Kidney (tissue), 13 donors: ENCODE measurements at regions not wholly inside any gene's neighbourhood (a gene's known extent, or its start where the extent isn't known, plus 50 kb on each side); places are given as distances from the start of the nearest gene placed in this dataset.

ENCODE experiments used
- DNase-seq, 5 donors: peaks; one replicate each; pipeline ENCODE4 v3.0.0-alpha.2; 2013 to 2020
- FAIRE-seq: peaks from 2 replicates; lab custom pipeline; 2012; peaks lifted over from hg19 to GRCh38; lab: Jason Lieb, UNC
- H3K27ac ChIP-seq, 2 donors: one replicate each; pipeline ENCODE4 v1.7.0; 2013; ENCODE audit warnings: low read depth in 2 of 2, low read length in 2 of 2, inconsistent platforms in 1 of 2
- H3K27me3 ChIP-seq: one replicate; pipeline ENCODE4 v1.7.1; 2013; ENCODE audit warnings: low read length, inconsistent platforms; ENCODE audit not compliant: control insufficient read depth, insufficient read depth
- H3K36me3 ChIP-seq, 3 donors: one replicate each; pipeline versions ENCODE4 v1.7.0 to v1.7.1; 2013; ENCODE audit warnings: low read length in 3 of 3, control low read depth in 1 of 3, inconsistent platforms in 1 of 3; ENCODE audit not compliant: insufficient read depth in 3 of 3, control insufficient read depth in 2 of 3
- H3K4me1 ChIP-seq, 3 donors: one replicate each; pipeline versions ENCODE4 v1.7.0 to v1.7.1; 2013; ENCODE audit warnings: low read length in 3 of 3, inconsistent platforms in 1 of 3, low read depth in 1 of 3; ENCODE audit not compliant: control insufficient read depth in 2 of 3, insufficient read depth in 2 of 3
- H3K4me3 ChIP-seq, 3 donors: one replicate each; pipeline versions ENCODE4 v1.7.0 to v1.8.1; 2013; ENCODE audit warnings: low read length in 3 of 3, control low read depth in 1 of 3, inconsistent platforms in 1 of 3
- H3K9ac ChIP-seq, 3 donors: one replicate each; pipeline versions ENCODE4 v1.7.0 to v1.7.1; 2013; ENCODE audit warnings: low read length in 3 of 3, control low read depth in 1 of 3, inconsistent platforms in 1 of 3
- H3K9me3 ChIP-seq, 3 donors: one replicate each; pipeline versions ENCODE4 v1.7.0 to v1.7.1; 2013; ENCODE audit warnings: low read length in 3 of 3, control low read depth in 1 of 3, inconsistent platforms in 1 of 3; ENCODE audit not compliant: control insufficient read depth in 2 of 3, insufficient read depth in 1 of 3
- CTCF ChIP-seq: IDR thresholded peaks from 3 replicates; pipeline ENCODE4 v1.5.1; 2012; ENCODE audit warnings: mild to moderate bottlenecking, moderate library complexity, borderline replicate concordance; ENCODE audit not compliant: insufficient read depth; ENCODE audit errors: extremely low read depth
- intact Hi-C: fragments of 100-400 bp; cut with DNase I; formaldehyde crosslinking; loops from one replicate; pipeline ENCODE4 v1.11.1; 2022
- donor health status: control.
- donor health status: control.
- donor health status: control.
- donor health status: control.
- donor health status: control.
- donor health status: DM: yes; HTN: yes; CAD: no.
- donor health status: Normal renal cell carcinoma (clear cell type).

- TF ChIP-seq CTCF: no peak
- Histone ChIP-seq H3K27ac (no peak overlapping the region), H3K36me3 (no peaks in the 10 kb centered on the region), H3K4me1 (no peaks in the 10 kb centered on the region), H3K9me3 (no peaks in the 10 kb centered on the region), H3K27me3 (no peaks in the 10 kb centered on the region), H3K9ac (no peak overlapping the region), H3K4me3 (no peak overlapping the region)
- FAIRE-seq (no peak), DNase-seq (no peak)
- intact Hi-C loops: no loop called here
These were observed 636.7 kb upstream of the SEMA3D start for GRCh38 chr7:85823396-85824080.

GRCh38 chr7:85821926-85822325, 635.1 kb upstream of the SEMA3D start:
- H3K27ac ChIP-seq: no peak overlapping the region
- no peak overlapping the region for H3K9ac ChIP-seq
- no peaks in the 10 kb centered on the region for H3K4me1 ChIP-seq
- no peaks in the 10 kb centered on the region for H3K36me3 ChIP-seq
- no peak overlapping the region for H3K4me3 ChIP-seq
- peak in 1 of 5 donors; percentile 64 for DNase-seq
- H3K27me3 ChIP-seq: no peaks in the 10 kb centered on the region
- FAIRE-seq: no peak
- H3K9me3 ChIP-seq: no peaks in the 10 kb centered on the region
- intact Hi-C loops: no loop called here
- TF ChIP-seq CTCF: no peak

GRCh38 chr7:85820702-85821443, 634.0 kb upstream of the SEMA3D start:
- intact Hi-C loops: no loop called here
- no peaks in the 10 kb centered on the region for H3K27me3 ChIP-seq
- no peaks in the 10 kb centered on the region for H3K9me3 ChIP-seq
- H3K27ac ChIP-seq: no peak overlapping the region
- DNase-seq: no peak
- no peak overlapping the region for H3K9ac ChIP-seq
- no peaks in the 10 kb centered on the region for H3K4me1 ChIP-seq
- no peak overlapping the region for H3K4me3 ChIP-seq
- no peak for FAIRE-seq
- no peak for TF ChIP-seq CTCF
- no peaks in the 10 kb centered on the region for H3K36me3 ChIP-seq
